Ovary (tissue), 3 donors: ENCODE measurements at regions not wholly inside any gene's neighbourhood (a gene's known extent, or its start where the extent isn't known, plus 50 kb on each side); places are given as distances from the start of the nearest gene placed in this dataset.

Experiments
- EP300 ChIP-seq: sonication (generic); formaldehyde crosslinking; IDR thresholded peaks from one replicate; pipeline ENCODE4 v1.6.1; 2017; ENCODE audit warnings: antibody characterized with exemption
- POLR2A ChIP-seq: fragments of 450-650 bp; IDR thresholded peaks from one replicate; pipeline ENCODE4 v1.6.1; 2017; ENCODE audit warnings: antibody characterized with exemption, mild to moderate bottlenecking, moderate library complexity
- TF ChIP-seq, protein P1 (sequence below), 3 donors: fragments of 450-650 bp in 2 of 3; fragments of 200-600 bp in 1 of 3; IDR thresholded peaks; one replicate each; pipeline versions ENCODE4 v1.5.1 to v1.8.0; 2016 to 2022; ENCODE audit warnings: antibody characterized with exemption in 3 of 3, mild to moderate bottlenecking in 1 of 3
- donor health status: DM: no; HTN: no; CAD: no.

GRCh38 chr12:58529897-58530741 is 390.2 kb downstream of the LRIG3 start:
- no peak for TF ChIP-seq POLR2A
- TF ChIP-seq, protein P1, sequence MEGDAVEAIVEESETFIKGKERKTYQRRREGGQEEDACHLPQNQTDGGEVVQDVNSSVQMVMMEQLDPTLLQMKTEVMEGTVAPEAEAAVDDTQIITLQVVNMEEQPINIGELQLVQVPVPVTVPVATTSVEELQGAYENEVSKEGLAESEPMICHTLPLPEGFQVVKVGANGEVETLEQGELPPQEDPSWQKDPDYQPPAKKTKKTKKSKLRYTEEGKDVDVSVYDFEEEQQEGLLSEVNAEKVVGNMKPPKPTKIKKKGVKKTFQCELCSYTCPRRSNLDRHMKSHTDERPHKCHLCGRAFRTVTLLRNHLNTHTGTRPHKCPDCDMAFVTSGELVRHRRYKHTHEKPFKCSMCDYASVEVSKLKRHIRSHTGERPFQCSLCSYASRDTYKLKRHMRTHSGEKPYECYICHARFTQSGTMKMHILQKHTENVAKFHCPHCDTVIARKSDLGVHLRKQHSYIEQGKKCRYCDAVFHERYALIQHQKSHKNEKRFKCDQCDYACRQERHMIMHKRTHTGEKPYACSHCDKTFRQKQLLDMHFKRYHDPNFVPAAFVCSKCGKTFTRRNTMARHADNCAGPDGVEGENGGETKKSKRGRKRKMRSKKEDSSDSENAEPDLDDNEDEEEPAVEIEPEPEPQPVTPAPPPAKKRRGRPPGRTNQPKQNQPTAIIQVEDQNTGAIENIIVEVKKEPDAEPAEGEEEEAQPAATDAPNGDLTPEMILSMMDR (IDR thresholded peaks at IDR 0.05), result no peak
- TF ChIP-seq EP300, result no peak
